Upper lobe of left lung (tissue), 6 donors: ENCODE measurements at regions not wholly inside any gene's neighbourhood (a gene's known extent, or its start where the extent isn't known, plus 50 kb on each side); places are given as distances from the start of the nearest gene placed in this dataset.

Experiments used
- ATAC-seq, 2 donors: fragments of 200-7000 bp; cut with Tn5 transposase; one replicate each; pipeline ENCODE4 v1.9.1; 2022; ENCODE audit warnings: mild to moderate bottlenecking in 2 of 2, moderate library complexity in 2 of 2; ENCODE audit not compliant: low FRiP score in 2 of 2
- DNase-seq, 2 donors: peaks; one replicate each; pipeline ENCODE4 v3.0.0-alpha.2; 2019 to 2020
- H3K27ac ChIP-seq, 4 donors: fragments of 200-600 bp; sonication (generic); one replicate each; pipeline ENCODE4 v1.5.1; 2016 to 2019
- H3K27me3 ChIP-seq, 4 donors: fragments of 200-600 bp; sonication (generic); one replicate each; pipeline ENCODE4 v1.5.1; 2017 to 2019
- H3K36me3 ChIP-seq, 4 donors: fragments of 200-600 bp; sonication (generic); one replicate each; pipeline ENCODE4 v1.5.1; 2016 to 2019
- H3K4me1 ChIP-seq, 4 donors: fragments of 200-600 bp; sonication (generic); one replicate each; pipeline ENCODE4 v1.5.1; 2018 to 2019
- H3K4me3 ChIP-seq, 4 donors: fragments of 200-600 bp; sonication (generic); one replicate each; pipeline ENCODE4 v1.5.1; 2017 to 2019; ENCODE audit warnings: mild to moderate bottlenecking in 2 of 4, moderate library complexity in 1 of 4
- H3K9me3 ChIP-seq, 4 donors: fragments of 200-600 bp; sonication (generic); one replicate each; pipeline ENCODE4 v1.5.1; 2018 to 2019
- EP300 ChIP-seq, 4 donors: sonication (generic); formaldehyde crosslinking; IDR thresholded peaks; one replicate each; pipeline ENCODE4 v1.5.1; 2017; ENCODE audit warnings: antibody characterized with exemption in 4 of 4, control low read depth in 2 of 4
- POLR2A ChIP-seq, 4 donors: fragments of 450-650 bp; IDR thresholded peaks; one replicate each; pipeline ENCODE4 v1.5.1; 2016 to 2017; ENCODE audit warnings: antibody characterized with exemption in 4 of 4, mild to moderate bottlenecking in 2 of 4
- POLR2AphosphoS5 ChIP-seq, 2 donors: sonication (generic); formaldehyde crosslinking; IDR thresholded peaks; one replicate each; pipeline ENCODE4 v1.5.1; 2017; ENCODE audit warnings: antibody characterized with exemption in 2 of 2
- WGBS, 2 donors: methylation state at CpG; one replicate each; pipeline ENCODE4 v1.1.5; 2017 to 2018; 5-methylcytosine and 5-hydroxymethylcytosine counted together
- TF ChIP-seq, protein P1 (sequence below), 6 experiments: fragments of 450-650 bp in 4 of 6; fragments of 200-600 bp in 2 of 6; sonication (generic) in 2 of 6; IDR thresholded peaks; one replicate each; pipeline ENCODE4 v1.5.1; 2016 to 2019; ENCODE audit warnings: antibody characterized with exemption in 6 of 6
- donor health status: DM: no; HTN: no; CAD: no; lungs with moderate emphysema.
- donor health status: DM: no; HTN: yes; CAD: no; lungs with severe emphysema.

DNA sequence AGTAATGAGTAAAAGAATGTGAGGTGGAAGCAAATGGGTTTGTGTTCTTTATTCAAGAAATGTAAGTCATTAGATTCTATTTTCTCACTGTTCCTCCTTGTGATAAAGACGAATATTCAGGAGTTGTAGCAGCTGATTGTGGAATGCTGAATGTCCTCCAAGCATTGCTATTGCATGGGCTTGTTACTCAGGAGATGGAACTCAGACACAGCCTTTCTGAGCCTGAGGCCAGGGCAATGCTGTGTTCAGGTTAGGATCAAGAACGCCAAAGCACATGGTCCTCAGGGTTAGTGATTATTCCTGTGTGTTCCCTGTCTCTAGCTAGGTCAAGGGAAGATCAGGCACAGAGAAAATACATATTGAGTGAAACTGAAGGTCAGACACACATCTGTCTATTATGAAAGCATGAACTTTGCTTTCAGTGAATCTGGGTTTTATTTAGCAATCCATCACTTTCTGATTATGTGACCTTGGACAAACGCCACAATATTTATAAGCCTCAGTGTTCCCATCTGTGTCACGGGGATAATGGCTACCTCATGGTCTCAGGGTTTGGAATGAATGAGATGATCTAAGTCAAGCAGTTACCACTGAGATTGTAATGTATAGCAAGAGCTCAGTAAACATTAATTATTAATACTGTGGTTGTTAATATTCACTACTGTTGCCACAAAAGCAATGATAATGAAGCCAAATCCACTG, 426.8 kb upstream of the DYNLRB2 start:
- H3K36me3 ChIP-seq = no peaks in the 10 kb centered on the region
- no peak for TF ChIP-seq POLR2A (IDR thresholded peaks at IDR 0.05)
- H3K27ac ChIP-seq = no peak overlapping the region
- no peaks in the 10 kb centered on the region for H3K27me3 ChIP-seq
- ATAC-seq (no peak), DNase-seq (no peak)
- H3K9me3 ChIP-seq = no peaks in the 10 kb centered on the region
- H3K4me1 ChIP-seq = no peaks in the 10 kb centered on the region
- WGBS, 2 donors = 66 to 79% methylated on average over 4 of the region's 4 CpGs
- H3K4me3 ChIP-seq = no peak overlapping the region

DNA sequence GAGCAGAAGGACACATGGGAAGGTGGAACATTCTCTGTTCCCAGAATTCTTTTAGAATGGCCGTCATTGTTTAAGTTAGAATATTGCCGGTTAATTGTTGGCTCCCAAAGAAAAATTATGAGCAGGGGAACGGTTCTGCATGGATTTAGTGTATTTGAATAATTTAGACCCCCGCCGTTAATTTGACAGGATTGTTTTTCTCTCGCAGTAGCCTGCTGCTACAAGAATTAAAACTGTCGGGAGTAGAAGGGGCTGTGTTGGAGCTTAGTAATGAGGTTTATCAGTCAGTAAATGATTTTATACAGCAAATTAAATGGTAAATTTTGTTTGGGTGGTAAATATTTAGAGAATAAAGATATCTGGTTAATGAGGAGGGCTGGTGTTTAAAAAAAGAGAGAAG, 431.2 kb upstream of the DYNLRB2 start:
- TF ChIP-seq, protein P1, sequence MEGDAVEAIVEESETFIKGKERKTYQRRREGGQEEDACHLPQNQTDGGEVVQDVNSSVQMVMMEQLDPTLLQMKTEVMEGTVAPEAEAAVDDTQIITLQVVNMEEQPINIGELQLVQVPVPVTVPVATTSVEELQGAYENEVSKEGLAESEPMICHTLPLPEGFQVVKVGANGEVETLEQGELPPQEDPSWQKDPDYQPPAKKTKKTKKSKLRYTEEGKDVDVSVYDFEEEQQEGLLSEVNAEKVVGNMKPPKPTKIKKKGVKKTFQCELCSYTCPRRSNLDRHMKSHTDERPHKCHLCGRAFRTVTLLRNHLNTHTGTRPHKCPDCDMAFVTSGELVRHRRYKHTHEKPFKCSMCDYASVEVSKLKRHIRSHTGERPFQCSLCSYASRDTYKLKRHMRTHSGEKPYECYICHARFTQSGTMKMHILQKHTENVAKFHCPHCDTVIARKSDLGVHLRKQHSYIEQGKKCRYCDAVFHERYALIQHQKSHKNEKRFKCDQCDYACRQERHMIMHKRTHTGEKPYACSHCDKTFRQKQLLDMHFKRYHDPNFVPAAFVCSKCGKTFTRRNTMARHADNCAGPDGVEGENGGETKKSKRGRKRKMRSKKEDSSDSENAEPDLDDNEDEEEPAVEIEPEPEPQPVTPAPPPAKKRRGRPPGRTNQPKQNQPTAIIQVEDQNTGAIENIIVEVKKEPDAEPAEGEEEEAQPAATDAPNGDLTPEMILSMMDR (IDR thresholded peaks at IDR 0.05) = no peak
- TF ChIP-seq POLR2AphosphoS5 (IDR thresholded peaks at IDR 0.05) (no peak), POLR2A (IDR thresholded peaks at IDR 0.05) (no peak)
- no peaks in the 10 kb centered on the region for H3K36me3 ChIP-seq
- no peaks in the 10 kb centered on the region for H3K9me3 ChIP-seq
- no peak overlapping the region for H3K4me3 ChIP-seq
- DNase-seq = no peak
- WGBS, 2 donors = 83 to 85% methylated on average over 7 of the region's 7 CpGs
- no peak for ATAC-seq
- no peaks in the 10 kb centered on the region for H3K27me3 ChIP-seq
- H3K4me1 ChIP-seq = no peaks in the 10 kb centered on the region
- no peak overlapping the region for H3K27ac ChIP-seq

DNA sequence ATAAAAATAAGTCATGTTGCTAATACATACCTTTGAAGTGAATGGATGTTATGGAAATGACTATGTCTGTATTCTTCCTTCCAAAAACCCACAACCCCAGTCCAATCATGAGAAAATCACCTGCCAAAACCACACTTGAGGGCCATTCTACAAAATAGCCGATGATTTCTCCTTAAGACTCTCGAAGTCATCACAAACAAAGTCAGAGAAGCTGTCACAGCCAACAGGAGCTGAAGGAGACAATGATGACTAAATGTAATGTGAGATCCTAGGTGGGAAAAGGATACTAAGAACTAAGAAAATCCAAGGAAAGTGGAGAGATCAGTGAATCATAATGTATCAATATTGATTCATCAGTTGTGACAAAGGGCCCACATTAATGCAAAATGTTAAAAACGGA, 432.9 kb upstream of the DYNLRB2 start:
- ATAC-seq = no peak
- no peak overlapping the region for H3K4me3 ChIP-seq
- no peaks in the 10 kb centered on the region for H3K36me3 ChIP-seq
- WGBS, 2 donors = 91 to 94% methylated on average over 3 of the region's 3 CpGs
- TF ChIP-seq, protein P1 (IDR thresholded peaks at IDR 0.05) = no peak
- TF ChIP-seq POLR2AphosphoS5 (IDR thresholded peaks at IDR 0.05) (no peak), POLR2A (IDR thresholded peaks at IDR 0.05) (no peak), EP300 (IDR thresholded peaks at IDR 0.05) (no peak)
- H3K9me3 ChIP-seq = no peaks in the 10 kb centered on the region
- H3K27ac ChIP-seq = no peak overlapping the region
- DNase-seq = no peak
- H3K4me1 ChIP-seq = no peaks in the 10 kb centered on the region
- no peaks in the 10 kb centered on the region for H3K27me3 ChIP-seq

DNA sequence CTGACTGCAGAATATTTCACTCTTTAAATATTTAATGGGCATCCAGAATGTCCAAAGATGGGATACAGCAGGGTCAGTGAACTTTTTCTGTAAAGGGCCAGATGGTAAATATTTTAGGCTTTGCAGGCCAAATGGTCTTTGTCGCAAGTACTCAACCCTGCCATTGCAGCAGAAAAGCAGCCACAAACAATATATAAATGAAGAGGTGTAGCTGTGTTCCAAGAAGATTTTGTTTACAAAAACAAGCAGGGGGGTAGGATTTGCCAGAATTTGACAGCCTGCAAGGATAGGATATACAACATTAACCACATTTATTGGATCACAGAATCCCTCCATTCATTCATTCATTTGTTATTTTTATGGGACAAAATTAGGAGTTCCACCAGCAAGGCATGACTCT, 435.0 kb upstream of the DYNLRB2 start:
- ATAC-seq (no peak), DNase-seq (no peak)
- Histone ChIP-seq H3K4me1 (no peaks in the 10 kb centered on the region), H3K36me3 (no peaks in the 10 kb centered on the region), H3K27me3 (no peaks in the 10 kb centered on the region), H3K4me3 (no peak overlapping the region), H3K9me3 (no peaks in the 10 kb centered on the region), H3K27ac (no peak overlapping the region)
- WGBS, 2 donors = 80 to 94% methylated on average over 1 of the region's 1 CpG
- TF ChIP-seq POLR2A (IDR thresholded peaks at IDR 0.05) (no peak), EP300 (IDR thresholded peaks at IDR 0.05) (no peak), POLR2AphosphoS5 (IDR thresholded peaks at IDR 0.05) (no peak)
- TF ChIP-seq, protein P1 (IDR thresholded peaks at IDR 0.05) = no peak

DNA sequence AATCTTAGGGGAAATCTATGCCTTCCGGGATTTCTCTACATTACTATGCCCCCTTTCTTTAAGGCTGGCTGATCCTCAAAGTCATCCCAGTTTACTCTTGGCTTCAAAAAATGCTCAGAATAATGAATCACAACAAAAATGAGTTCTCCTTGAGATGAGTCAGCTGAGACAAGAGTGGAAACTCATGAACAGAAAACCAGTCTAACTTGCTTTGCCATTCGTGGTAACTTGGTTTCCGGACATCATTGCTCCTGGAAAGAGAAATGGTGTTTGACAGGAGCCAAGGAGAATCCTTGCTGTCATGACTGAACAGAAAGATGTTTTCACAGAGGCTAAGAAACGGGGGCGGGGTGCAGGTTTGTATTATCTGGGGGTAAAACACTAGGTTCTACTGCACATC, 435.6 kb upstream of the DYNLRB2 start:
- DNase-seq = no peak
- Histone ChIP-seq H3K36me3 (no peaks in the 10 kb centered on the region), H3K9me3 (no peaks in the 10 kb centered on the region), H3K4me1 (no peaks in the 10 kb centered on the region), H3K4me3 (no peak overlapping the region), H3K27me3 (no peaks in the 10 kb centered on the region), H3K27ac (no peak overlapping the region)
- ATAC-seq = no peak
- no peak for TF ChIP-seq POLR2A (IDR thresholded peaks at IDR 0.05)
- no peak for TF ChIP-seq EP300 (IDR thresholded peaks at IDR 0.05)
- TF ChIP-seq POLR2AphosphoS5 (IDR thresholded peaks at IDR 0.05) = no peak
- TF ChIP-seq, protein P1 (IDR thresholded peaks at IDR 0.05) = no peak
- 79 to 84% methylated on average over 5 of the region's 5 CpGs for WGBS, 2 donors
